SU-DHL-6 (cell line): ENCODE measurements at regions not wholly inside any gene's neighbourhood (a gene's known extent, or its start where the extent isn't known, plus 50 kb on each side); places are given as distances from the start of the nearest gene placed in this dataset.

Experiments used
- CTCF ChIP-seq: fragments of 200-600 bp; sonication (generic); IDR thresholded peaks from one replicate; pipeline ENCODE4 v1.5.1; 2017; ENCODE audit warnings: antibody characterized with exemption, mild to moderate bottlenecking, low read length, moderate library complexity; ENCODE audit not compliant: insufficient read depth, poor library complexity, severe bottlenecking
- EZH2phosphoT487 ChIP-seq: fragments of 200-600 bp; sonication (generic), shearing (Covaris generic); conservative IDR thresholded peaks from 2 replicates; pipeline ENCODE4 v1.6.1; 2018; ENCODE audit warnings: mild to moderate bottlenecking, antibody characterized with exemption, low read length, moderate library complexity, mixed read lengths

- no peak for TF ChIP-seq CTCF
- TF ChIP-seq EZH2phosphoT487, result no peak
These were observed 59.1 kb upstream of the IRX6 start for GRCh38 chr16:55264949-55265348.
